Trophoblast cell (in vitro differentiated cells and primary cell): ENCODE measurements at regions not wholly inside any gene's neighbourhood (a gene's known extent, or its start where the extent isn't known, plus 50 kb on each side); places are given as distances from the start of the nearest gene placed in this dataset.
"Not testable (repeated sequence)": the region's sequence is repeated elsewhere in the genome, so short reads cannot be mapped to it uniquely, and the experiment has no call there.

Experiments used
- DNase-seq, 2 donors: peaks; one replicate each; pipeline ENCODE4 v3.0.0-alpha.2; 2016
- H2AFZ ChIP-seq: 2 replicates; pipeline ENCODE4 v1.6.1; 2013; ENCODE audit warnings: low read length, moderate library complexity, mild to moderate bottlenecking; ENCODE audit not compliant: insufficient read depth, poor library complexity
- H2AK5ac ChIP-seq: 2 replicates; pipeline ENCODE4 v1.6.1; 2013; ENCODE audit warnings: mild to moderate bottlenecking, low read length
- H2BK120ac ChIP-seq: 2 replicates; pipeline ENCODE4 v1.6.1; 2013; ENCODE audit warnings: low read length, mild to moderate bottlenecking, moderate library complexity; ENCODE audit not compliant: insufficient read depth, poor library complexity
- H2BK12ac ChIP-seq: 2 replicates; pipeline ENCODE4 v1.6.1; 2013; ENCODE audit warnings: mild to moderate bottlenecking, low read length, moderate library complexity
- H2BK5ac ChIP-seq: 2 replicates; pipeline ENCODE4 v1.6.1; 2013; ENCODE audit warnings: low read length, low read depth, moderate library complexity, mild to moderate bottlenecking; ENCODE audit not compliant: poor library complexity
- H3K14ac ChIP-seq: 2 replicates; pipeline ENCODE4 v1.6.1; 2013; ENCODE audit warnings: mild to moderate bottlenecking, low read length
- H3K18ac ChIP-seq: 2 replicates; pipeline ENCODE4 v1.6.1; 2013; ENCODE audit warnings: mild to moderate bottlenecking, low read length
- H3K23ac ChIP-seq: 2 replicates; pipeline ENCODE4 v1.6.1; 2013; ENCODE audit warnings: low read length
- H3K27ac ChIP-seq: 2 replicates; pipeline ENCODE4 v1.5.1; 2013; ENCODE audit warnings: low read depth, mild to moderate bottlenecking, inconsistent platforms, low read length, moderate library complexity
- H3K27me3 ChIP-seq: 2 replicates; pipeline ENCODE4 v1.6.1; 2013; ENCODE audit warnings: inconsistent platforms, mild to moderate bottlenecking, low read length, moderate library complexity; ENCODE audit not compliant: insufficient read depth
- H3K36me3 ChIP-seq, 2 experiments: 1 replicate in 1 of 2; 2 replicates in 1 of 2; pipeline ENCODE4 v1.6.1; 2013; ENCODE audit warnings: low read length in 2 of 2, mild to moderate bottlenecking in 2 of 2, moderate library complexity in 1 of 2; ENCODE audit not compliant: insufficient read depth in 2 of 2, control insufficient read depth in 1 of 2
- H3K4ac ChIP-seq: 2 replicates; pipeline ENCODE4 v1.6.1; 2013; ENCODE audit warnings: low read depth, mild to moderate bottlenecking, low read length, moderate library complexity
- H3K4me1 ChIP-seq, 2 experiments: 1 replicate in 1 of 2; 2 replicates in 1 of 2; pipeline ENCODE4 v1.6.1; 2013; ENCODE audit warnings: low read length in 2 of 2, mild to moderate bottlenecking in 2 of 2, moderate library complexity in 1 of 2; ENCODE audit not compliant: insufficient read depth in 2 of 2, control insufficient read depth in 1 of 2
- H3K4me2 ChIP-seq: 2 replicates; pipeline ENCODE4 v1.6.1; 2013; ENCODE audit warnings: inconsistent platforms, mild to moderate bottlenecking, low read length, moderate library complexity
- H3K4me3 ChIP-seq: 2 replicates; pipeline ENCODE4 v1.5.1; 2013; ENCODE audit warnings: mild to moderate bottlenecking, low read depth, low read length, inconsistent platforms
- H3K79me1 ChIP-seq: one replicate; pipeline ENCODE4 v1.6.1; 2013; ENCODE audit warnings: low read length
- H3K79me2 ChIP-seq: 2 replicates; pipeline ENCODE4 v1.6.1; 2013; ENCODE audit warnings: low read length, mild to moderate bottlenecking; ENCODE audit not compliant: control insufficient read depth, insufficient read depth, poor library complexity
- H3K9ac ChIP-seq: 2 replicates; pipeline ENCODE4 v1.6.1; 2013; ENCODE audit warnings: mild to moderate bottlenecking, low read length
- H3K9me3 ChIP-seq: 2 replicates; pipeline ENCODE4 v1.6.1; 2013; ENCODE audit warnings: low read depth, mild to moderate bottlenecking, control low read depth, inconsistent platforms, low read length; ENCODE audit not compliant: insufficient read depth
- H4K12ac ChIP-seq: 2 replicates; pipeline ENCODE4 v1.6.1; 2013; ENCODE audit warnings: low read depth, mild to moderate bottlenecking, low read length, moderate library complexity
- H4K8ac ChIP-seq: 2 replicates; pipeline ENCODE4 v1.6.1; 2013; ENCODE audit warnings: low read depth, mild to moderate bottlenecking, low read length, moderate library complexity
- H4K91ac ChIP-seq: one replicate; pipeline ENCODE4 v1.6.1; 2013; ENCODE audit warnings: low read depth, mild to moderate bottlenecking, low read length, moderate library complexity
- WGBS: extraction: QIAGEN DNeasy Blood & Tissue Kit; methylation state at CpG from one replicate; pipeline ENCODE4 v1.1.7; 2013; ENCODE audit warnings: missing lambda C conversion rate; ENCODE audit not compliant: insufficient read length, insufficient coverage; ENCODE audit errors: extremely low coverage; 5-methylcytosine and 5-hydroxymethylcytosine counted together

DNA sequence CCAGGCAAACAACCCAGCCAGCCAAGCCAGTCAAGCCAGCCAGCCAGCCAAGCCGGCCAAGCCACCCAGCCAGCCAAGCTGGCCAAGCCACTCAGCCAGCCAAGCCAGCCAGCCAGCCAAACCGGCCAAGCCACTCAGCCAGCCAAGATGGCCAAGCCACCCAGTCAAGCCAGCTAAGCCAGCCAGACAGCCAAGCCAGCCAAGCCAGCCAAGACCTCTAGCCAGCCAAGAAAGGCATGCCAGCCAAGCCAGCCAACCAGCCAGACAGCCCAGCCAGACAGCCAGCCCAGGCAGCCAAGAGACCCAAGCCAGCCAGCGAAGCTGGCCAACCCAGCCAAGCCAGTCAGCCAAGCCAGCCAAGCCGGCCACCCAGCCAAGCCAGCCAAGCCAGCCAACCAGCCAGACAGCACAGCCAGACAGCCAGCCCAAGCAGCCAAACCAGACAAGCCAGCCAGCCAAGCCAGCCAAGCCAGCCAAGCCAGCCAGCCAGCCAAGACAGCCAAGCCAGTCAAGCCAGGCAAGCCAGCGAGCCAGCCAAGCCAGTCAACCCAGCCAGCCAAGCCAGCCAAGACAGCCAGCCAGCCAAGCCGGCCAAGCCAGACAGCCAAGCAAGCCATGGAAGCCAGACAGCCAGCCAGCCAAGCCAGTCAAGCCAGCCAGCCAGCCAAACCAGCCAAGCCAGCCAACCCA is 1598.0 kb downstream of the RPIA start:
- not testable (repeated sequence) for H3K23ac ChIP-seq, H3K79me2 ChIP-seq, H3K14ac ChIP-seq, H3K4me1 ChIP-seq, H2BK120ac ChIP-seq, H3K4me2 ChIP-seq, H3K18ac ChIP-seq, H4K91ac ChIP-seq, H3K4me3 ChIP-seq, H3K27ac ChIP-seq, H3K36me3 ChIP-seq, H3K4ac ChIP-seq, H3K27me3 ChIP-seq, H2BK5ac ChIP-seq, H3K9me3 ChIP-seq, H3K9ac ChIP-seq, H4K12ac ChIP-seq, H2AFZ ChIP-seq, H3K79me1 ChIP-seq, DNase-seq, H4K8ac ChIP-seq, H2BK12ac ChIP-seq, H2AK5ac ChIP-seq
- no CpG with 5 or more reads among the region's 6 CpGs for WGBS

DNA sequence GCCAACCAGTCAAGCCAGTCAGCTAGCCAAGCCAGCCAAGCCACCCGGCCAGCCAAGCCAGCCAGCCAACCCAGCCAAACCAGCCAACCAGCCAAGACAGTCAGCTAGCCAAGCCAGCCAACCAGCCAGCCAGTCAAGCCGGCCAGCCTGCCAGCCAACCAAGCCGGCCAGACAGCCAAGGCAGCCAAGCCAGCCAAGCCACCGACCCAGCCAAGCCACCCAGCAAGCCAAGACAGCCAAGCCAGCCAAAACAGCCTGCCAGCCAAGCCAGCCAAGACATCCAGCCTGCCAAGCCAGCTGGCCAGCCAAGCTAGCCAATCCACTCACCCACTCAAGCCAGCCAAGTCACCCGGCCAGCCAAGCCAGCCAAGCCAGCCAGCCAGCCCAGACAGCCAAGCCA is 1599.2 kb downstream of the RPIA start:
- H3K79me1 ChIP-seq, H3K4me2 ChIP-seq, H2AFZ ChIP-seq, H2AK5ac ChIP-seq, H2BK12ac ChIP-seq, H3K14ac ChIP-seq, H3K23ac ChIP-seq, H3K27ac ChIP-seq, H4K8ac ChIP-seq, H3K4ac ChIP-seq, H3K4me3 ChIP-seq, H3K9ac ChIP-seq, H3K27me3 ChIP-seq, H3K79me2 ChIP-seq, H3K9me3 ChIP-seq, H2BK120ac ChIP-seq, H4K12ac ChIP-seq, H4K91ac ChIP-seq, H3K4me1 ChIP-seq, H2BK5ac ChIP-seq, DNase-seq, H3K18ac ChIP-seq, H3K36me3 ChIP-seq: not testable (repeated sequence)
- no CpG with 5 or more reads among the region's 5 CpGs for WGBS

DNA sequence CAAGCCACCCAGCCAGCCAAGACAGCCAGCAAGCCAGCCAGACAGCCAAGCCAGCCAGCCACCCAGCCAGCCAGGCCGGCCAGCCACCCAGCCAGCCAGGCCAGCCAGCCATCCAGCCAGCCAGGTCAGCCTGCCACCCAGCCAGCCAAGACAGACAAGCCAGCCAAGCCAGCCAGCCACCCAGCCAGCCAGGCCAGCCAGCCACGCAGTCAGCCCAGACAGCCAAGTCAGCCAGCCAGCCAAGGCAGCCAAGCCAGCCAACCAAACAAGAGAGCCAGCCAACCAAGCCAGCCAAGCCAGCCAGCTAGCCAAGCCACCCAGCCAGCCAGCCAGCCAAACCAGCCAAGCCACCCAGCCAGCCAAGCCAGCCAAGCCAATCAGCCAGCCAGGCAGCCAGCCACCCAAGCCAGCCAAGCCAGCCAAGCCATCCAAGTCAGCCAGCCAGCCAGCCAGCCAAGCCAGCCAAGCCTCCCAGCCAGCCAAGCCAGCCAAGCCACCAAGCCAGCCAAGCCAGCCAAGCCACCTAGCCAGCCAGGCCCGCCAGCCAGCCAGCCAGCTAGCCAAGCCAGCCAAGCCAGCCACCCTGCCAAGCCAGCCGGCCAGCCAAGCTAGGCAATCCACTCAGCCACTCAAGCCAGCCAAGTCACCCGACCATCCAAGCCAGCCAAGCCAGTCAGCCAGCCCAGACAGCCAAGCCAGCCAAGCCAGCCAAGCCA is 1599.9 kb downstream of the RPIA start:
- H2BK12ac ChIP-seq, H2AFZ ChIP-seq, H2BK120ac ChIP-seq, H3K18ac ChIP-seq, H2BK5ac ChIP-seq, H4K8ac ChIP-seq, H3K23ac ChIP-seq, H3K79me2 ChIP-seq, H3K4me2 ChIP-seq, H3K14ac ChIP-seq, H3K27me3 ChIP-seq, H3K4me1 ChIP-seq, H3K9me3 ChIP-seq, H3K4ac ChIP-seq, H3K4me3 ChIP-seq, H3K36me3 ChIP-seq, H2AK5ac ChIP-seq, H3K27ac ChIP-seq, H4K91ac ChIP-seq, H4K12ac ChIP-seq, H3K9ac ChIP-seq, H3K79me1 ChIP-seq: not testable (repeated sequence)
- DNase-seq, result peak; percentile 0 to 5
- no CpG with 5 or more reads among the region's 5 CpGs for whole genome bisulfite sequencing

DNA sequence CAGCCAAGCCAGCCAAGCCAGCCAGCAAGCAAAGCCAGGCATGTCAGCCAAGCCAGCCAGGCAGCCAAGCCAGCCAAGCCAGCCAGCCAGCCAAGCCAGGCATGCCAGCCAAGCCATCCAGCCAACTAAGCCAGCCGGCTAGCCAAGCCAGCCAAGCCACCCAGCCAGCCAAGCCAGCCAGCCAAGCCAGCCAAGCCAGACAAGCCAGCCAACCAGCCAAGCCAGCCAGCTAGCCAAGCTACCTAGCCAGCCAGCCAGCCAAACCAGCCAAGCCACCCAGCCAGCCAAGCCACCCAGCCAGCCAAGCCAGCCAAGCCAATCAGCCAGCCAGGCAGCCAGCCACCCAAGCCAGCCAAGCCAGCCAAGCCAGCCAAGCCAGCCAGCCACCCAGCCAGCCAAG is 1600.5 kb downstream of the RPIA start:
- not testable (repeated sequence) for H3K27ac ChIP-seq, H2AK5ac ChIP-seq, H2BK120ac ChIP-seq, H4K12ac ChIP-seq, H3K4me3 ChIP-seq, H3K27me3 ChIP-seq, H3K4me1 ChIP-seq, H3K23ac ChIP-seq, H3K9ac ChIP-seq, H3K79me2 ChIP-seq, H2AFZ ChIP-seq, H3K79me1 ChIP-seq, H2BK5ac ChIP-seq, H3K4ac ChIP-seq, H3K9me3 ChIP-seq, DNase-seq, H3K14ac ChIP-seq, H2BK12ac ChIP-seq, H4K8ac ChIP-seq, H3K18ac ChIP-seq, H3K4me2 ChIP-seq, H4K91ac ChIP-seq, H3K36me3 ChIP-seq
- no CpG with 5 or more reads among the region's 1 CpG for WGBS
